CD14-positive monocyte (primary cell): ENCODE measurements at regions not wholly inside any gene's neighbourhood (a gene's known extent, or its start where the extent isn't known, plus 50 kb on each side); places are given as distances from the start of the nearest gene placed in this dataset.

Source experiments
- DNase-seq, 3 donors: peaks; one replicate each; pipeline ENCODE4 v3.0.0-alpha.2; 2011 to 2022
- H2AFZ ChIP-seq: 2 replicates; pipeline ENCODE4 v1.6.0; 2012; ENCODE audit warnings: mild to moderate bottlenecking, low read depth, low read length, inconsistent platforms; ENCODE audit not compliant: insufficient read depth, poor library complexity, severe bottlenecking
- H3K27ac ChIP-seq, 2 donors: 1 replicate in 1 of 2; 2 replicates in 1 of 2; pipeline ENCODE4 v1.5.1; 2012 to 2013; ENCODE audit warnings: low read length in 2 of 2, control low read depth in 1 of 2, inconsistent platforms in 1 of 2, low read depth in 1 of 2, mild to moderate bottlenecking in 1 of 2
- H3K27me3 ChIP-seq, 2 donors: one replicate each; pipeline versions ENCODE4 v1.6.0 to v1.6.1; 2011 to 2013; ENCODE audit warnings: low read length in 2 of 2; ENCODE audit not compliant: control insufficient read depth in 2 of 2, insufficient read depth in 2 of 2
- H3K36me3 ChIP-seq, 2 donors: replicated peaks in 1 of 2; 1 replicate in 1 of 2; 2 replicates in 1 of 2; pipeline versions ENCODE4 v1.5.1 to v1.6.1; 2012 to 2013; ENCODE audit warnings: low read length in 2 of 2, control low read depth in 1 of 2, inconsistent platforms in 1 of 2, mild to moderate bottlenecking in 1 of 2; ENCODE audit not compliant: insufficient read depth in 2 of 2, control insufficient read depth in 1 of 2
- H3K4me1 ChIP-seq, 2 donors: 1 replicate in 1 of 2; 2 replicates in 1 of 2; pipeline versions ENCODE4 v1.5.1 to v1.6.1; 2012 to 2013; ENCODE audit warnings: low read length in 2 of 2, control low read depth in 1 of 2, inconsistent platforms in 1 of 2, mild to moderate bottlenecking in 1 of 2, moderate library complexity in 1 of 2; ENCODE audit not compliant: insufficient read depth in 2 of 2, control insufficient read depth in 1 of 2
- H3K4me2 ChIP-seq: replicated peaks from 2 replicates; pipeline ENCODE3; 2012; ENCODE audit warnings: low read length, moderate library complexity, mild to moderate bottlenecking; ENCODE audit not compliant: poor library complexity, severe bottlenecking; ENCODE audit errors: extremely low read depth
- H3K4me3 ChIP-seq, 3 experiments: fragments of 200-600 bp in 1 of 3; sonication (generic) in 1 of 3; replicated peaks in 1 of 3; 1 replicate in 2 of 3; 2 replicates in 1 of 3; pipeline ENCODE4 v1.5.1; 2011 to 2013; ENCODE audit warnings: low read length in 3 of 3, mild to moderate bottlenecking in 3 of 3, control low read depth in 2 of 3, low read depth in 2 of 3, inconsistent platforms in 1 of 3, moderate library complexity in 1 of 3
- H3K79me2 ChIP-seq: 2 replicates; pipeline ENCODE4 v1.6.0; 2012; ENCODE audit warnings: mild to moderate bottlenecking, control low read depth, inconsistent platforms, low read length, moderate library complexity; ENCODE audit not compliant: insufficient read depth
- H3K9ac ChIP-seq: 2 replicates; pipeline ENCODE4 v1.6.0; 2017; ENCODE audit warnings: low read length, mild to moderate bottlenecking; ENCODE audit not compliant: insufficient read depth, poor library complexity, severe bottlenecking
- H3K9me3 ChIP-seq, 2 donors: replicated peaks in 1 of 2; 1 replicate in 1 of 2; 2 replicates in 1 of 2; pipeline versions ENCODE4 v1.5.1 to v1.6.1; 2012 to 2013; ENCODE audit warnings: low read length in 2 of 2, control low read depth in 1 of 2; ENCODE audit not compliant: control insufficient read depth in 1 of 2, insufficient read depth in 1 of 2
- H4K20me1 ChIP-seq: 2 replicates; pipeline ENCODE4 v1.6.0; 2012; ENCODE audit warnings: mild to moderate bottlenecking, low read length, control low read depth, moderate library complexity; ENCODE audit not compliant: insufficient read depth
- H3K27ac Mint-ChIP-seq, 7 donors: one replicate each; pipeline ENCODE4 v1.8.0; 2020; ENCODE audit warnings: mild to moderate bottlenecking in 7 of 7, mixed read lengths in 7 of 7, moderate library complexity in 6 of 7, inconsistent platforms in 2 of 7
- H3K27me3 Mint-ChIP-seq, 3 donors: one replicate each; pipeline ENCODE4 v1.8.0; 2021 to 2022; ENCODE audit warnings: low read depth in 3 of 3, mild to moderate bottlenecking in 3 of 3, mixed read lengths in 3 of 3, moderate library complexity in 3 of 3, inconsistent platforms in 1 of 3
- H3K36me3 Mint-ChIP-seq, 2 donors: one replicate each; pipeline ENCODE4 v1.8.0; 2020; ENCODE audit warnings: mixed read lengths in 2 of 2, inconsistent platforms in 1 of 2, mild to moderate bottlenecking in 1 of 2
- H3K4me1 Mint-ChIP-seq: one replicate; pipeline ENCODE4 v1.8.0; 2020; ENCODE audit warnings: mild to moderate bottlenecking, mixed read lengths
- H3K4me3 Mint-ChIP-seq, 2 donors: one replicate each; pipeline ENCODE4 v1.8.0; 2020; ENCODE audit warnings: mild to moderate bottlenecking in 2 of 2, mixed read lengths in 2 of 2, moderate library complexity in 1 of 2
- H3K9me3 Mint-ChIP-seq, 7 donors: one replicate each; pipeline ENCODE4 v1.8.0; 2020 to 2022; ENCODE audit warnings: mixed read lengths in 7 of 7, mild to moderate bottlenecking in 6 of 7, moderate library complexity in 6 of 7, inconsistent platforms in 2 of 7
- CTCF ChIP-seq: fragments of 200-600 bp; IDR thresholded peaks from one replicate; pipeline ENCODE4 v1.8.0; 2022; ENCODE audit warnings: antibody characterized with exemption, mild to moderate bottlenecking
- WGBS: methylation state at CpG from one replicate; pipeline ENCODE4 v1.1.5; 2013; ENCODE audit warnings: missing lambda C conversion rate; ENCODE audit not compliant: insufficient coverage; 5-methylcytosine and 5-hydroxymethylcytosine counted together
- intact Hi-C, 2 donors: fragments of 100-400 bp; cut with micrococcal nuclease; formaldehyde crosslinking; loops; one replicate each; pipeline versions ENCODE4 v1.15.0 to v1.15.1; 2023

GRCh38 chr5:93275376-93275775, 305.6 kb downstream of the NR2F1-AS1 start:
- no peaks in the 10 kb centered on the region for H3K79me2 ChIP-seq
- no peak overlapping the region for H3K4me2 ChIP-seq
- H3K27ac ChIP-seq: no peak overlapping the region
- H3K4me1 Mint-ChIP-seq: no peaks in the 10 kb centered on the region
- H3K4me3 Mint-ChIP-seq: no peak overlapping the region
- no peaks in the 10 kb centered on the region for H3K36me3 Mint-ChIP-seq
- H3K27me3 Mint-ChIP-seq: no peaks in the 10 kb centered on the region
- H4K20me1 ChIP-seq: no peaks in the 10 kb centered on the region
- H3K9ac ChIP-seq: no peak overlapping the region
- no peak overlapping the region for H3K4me3 ChIP-seq
- no peaks in the 10 kb centered on the region for H3K27me3 ChIP-seq
- no peak for DNase-seq
- no peaks in the 10 kb centered on the region for H3K36me3 ChIP-seq
- no peaks in the 10 kb centered on the region for H3K4me1 ChIP-seq
- H2AFZ ChIP-seq: no peak overlapping the region
- H3K27ac Mint-ChIP-seq: no peak overlapping the region
- no peak for TF ChIP-seq CTCF
- peaks cover 3 to 9% of the 10 kb centered on the region in 2 donors for H3K9me3 ChIP-seq
- intact Hi-C loops: no loop called here
- peaks cover 0 to 9% (median 3%) of the 10 kb centered on the region in 7 donors for H3K9me3 Mint-ChIP-seq

DNA sequence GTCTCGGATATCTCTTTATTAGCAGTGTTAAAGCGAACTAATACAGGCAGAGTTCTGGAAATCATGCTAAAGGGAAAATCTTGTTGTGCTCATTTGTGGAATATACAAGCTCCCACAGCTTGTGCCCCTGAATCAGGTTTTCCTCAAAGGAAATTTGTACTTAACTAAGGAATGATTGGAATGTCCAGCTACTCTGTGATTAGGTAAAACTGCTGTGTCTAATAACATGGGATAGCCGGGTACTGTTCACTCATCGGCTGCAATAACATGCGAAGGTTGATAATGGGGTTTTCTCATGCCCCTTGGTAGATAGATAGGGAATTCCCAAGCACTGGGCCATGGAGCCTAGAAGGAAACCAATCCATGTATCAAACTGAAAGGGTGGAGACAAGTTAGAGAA, 306.7 kb downstream of the NR2F1-AS1 start:
- H3K4me2 ChIP-seq: no peak overlapping the region
- H3K27ac Mint-ChIP-seq: no peak overlapping the region
- DNase-seq: no peak
- H3K27ac ChIP-seq: no peak overlapping the region
- H3K27me3 ChIP-seq: no peaks in the 10 kb centered on the region
- WGBS: 90% methylated on average over 2 of the region's 5 CpGs
- H3K27me3 Mint-ChIP-seq: no peaks in the 10 kb centered on the region
- intact Hi-C loops: no loop called here
- H4K20me1 ChIP-seq: no peaks in the 10 kb centered on the region
- peaks cover 0 to 9% (median 4%) of the 10 kb centered on the region in 7 donors for H3K9me3 Mint-ChIP-seq
- no peaks in the 10 kb centered on the region for H3K36me3 Mint-ChIP-seq
- no peak for TF ChIP-seq CTCF
- H2AFZ ChIP-seq: no peak overlapping the region
- H3K4me1 Mint-ChIP-seq: no peaks in the 10 kb centered on the region
- H3K4me3 Mint-ChIP-seq: no peak overlapping the region
- no peaks in the 10 kb centered on the region for H3K4me1 ChIP-seq
- no peak overlapping the region for H3K4me3 ChIP-seq
- no peak overlapping the region for H3K9ac ChIP-seq
- no peaks in the 10 kb centered on the region for H3K79me2 ChIP-seq
- peaks cover 3 to 14% of the 10 kb centered on the region in 2 donors for H3K9me3 ChIP-seq
- H3K36me3 ChIP-seq: no peaks in the 10 kb centered on the region
